ENCODE measurements at regions not wholly inside any gene's neighbourhood (a gene's known extent, or its start where the extent isn't known, plus 50 kb on each side); places are given as distances from the start of the nearest gene placed in this dataset.
"Not testable (repeated sequence)": the region's sequence is repeated elsewhere in the genome, so short reads cannot be mapped to it uniquely, and the experiment has no call there.

GRCh38 chr2:198873503-198874471, 584.0 kb downstream of the SATB2 start:
- no peak for DNase-seq (ENCODE audit: low read depth in 1 of 2, low spot score in 1 of 2)
- TF ChIP-seq JUND (IDR thresholded peaks at IDR 0.05; ENCODE audit: low read depth): no peak
- in situ Hi-C loops (cut with HindIII; ENCODE audit: low pct_unique_long_range_greater_than_20kb, low sequenced_read_pairs): no loop called here

DNA sequence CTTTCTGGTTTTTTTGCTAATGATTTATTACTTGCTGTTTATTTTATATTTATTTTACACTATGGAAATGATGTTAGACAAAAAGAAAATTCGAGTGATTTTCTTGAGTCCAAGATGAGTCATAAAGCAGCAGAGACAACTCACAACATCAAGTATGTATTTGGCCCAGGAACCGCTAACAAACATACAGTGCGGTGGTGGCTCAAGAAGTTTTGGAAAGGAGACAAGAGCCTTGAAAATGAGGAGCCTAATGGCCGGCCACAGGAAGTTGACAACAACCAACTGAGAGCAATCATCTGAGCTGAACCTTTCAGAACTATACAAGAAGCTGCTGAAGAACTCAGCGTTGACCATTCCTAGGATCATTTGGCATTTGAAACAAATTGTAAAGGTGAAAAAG, 594.1 kb downstream of the SATB2 start:
- DNase-seq (ENCODE audit: low read depth in 1 of 2, low spot score in 1 of 2): no peak
- in situ Hi-C loops (cut with HindIII; ENCODE audit: low pct_unique_long_range_greater_than_20kb, low sequenced_read_pairs): no loop called here
- TF ChIP-seq JUND (IDR thresholded peaks at IDR 0.05; ENCODE audit: low read depth): no peak

GRCh38 chr2:198861080-198861479, 596.7 kb downstream of the SATB2 start:
- no peak for DNase-seq (ENCODE audit: low read depth in 1 of 2, low spot score in 1 of 2)
- no peak for TF ChIP-seq JUND (IDR thresholded peaks at IDR 0.05; ENCODE audit: low read depth)
- in situ Hi-C loops (cut with HindIII; ENCODE audit: low pct_unique_long_range_greater_than_20kb, low sequenced_read_pairs): no loop called here

- no peak for TF ChIP-seq JUND (IDR thresholded peaks at IDR 0.05; ENCODE audit: low read depth)
- DNase-seq (ENCODE audit: low read depth in 1 of 2, low spot score in 1 of 2): no peak
- in situ Hi-C loops (cut with HindIII; ENCODE audit: low pct_unique_long_range_greater_than_20kb, low sequenced_read_pairs): no loop called here
Measured at GRCh38 chr2:198857246-198857645, 600.5 kb downstream of the SATB2 start.

- in situ Hi-C loops (cut with HindIII; ENCODE audit: low pct_unique_long_range_greater_than_20kb, low sequenced_read_pairs); DNase-seq (ENCODE audit: low read depth in 1 of 2, low spot score in 1 of 2): not testable (repeated sequence)
Measured at GRCh38 chr2:198855746-198856145, 602.0 kb downstream of the SATB2 start.

DNA sequence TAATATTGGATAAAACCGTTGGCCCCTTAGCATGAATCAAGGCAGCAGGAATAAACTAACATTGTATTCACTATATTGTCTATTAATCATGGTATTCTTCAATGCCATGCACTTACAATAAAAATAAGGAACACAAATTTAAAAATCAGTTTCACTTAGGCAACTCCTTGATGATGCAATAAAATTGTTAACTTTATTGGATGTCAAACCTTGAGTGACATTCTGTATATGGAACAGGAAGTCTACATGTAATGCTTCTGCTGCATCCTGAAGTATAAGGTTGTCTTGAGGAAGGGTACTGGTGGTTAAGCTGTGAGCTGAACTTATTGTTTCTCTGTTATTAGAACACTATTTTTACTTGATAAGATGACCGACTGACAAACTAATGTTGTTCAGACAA, 605.5 kb downstream of the SATB2 start:
- no peak for TF ChIP-seq JUND (IDR thresholded peaks at IDR 0.05; ENCODE audit: low read depth)
- DNase-seq (ENCODE audit: low read depth in 1 of 2, low spot score in 1 of 2): no peak
- in situ Hi-C loops (cut with HindIII; ENCODE audit: low pct_unique_long_range_greater_than_20kb, low sequenced_read_pairs): no loop called here

GRCh38 chr2:198825534-198825933, 632.2 kb downstream of the SATB2 start:
- no peak for DNase-seq (ENCODE audit: low read depth in 1 of 2, low spot score in 1 of 2)
- TF ChIP-seq JUND (IDR thresholded peaks at IDR 0.05; ENCODE audit: low read depth): no peak
- in situ Hi-C loops (cut with HindIII; ENCODE audit: low pct_unique_long_range_greater_than_20kb, low sequenced_read_pairs): no loop called here

GRCh38 chr2:198817536-198817935, 640.2 kb downstream of the SATB2 start:
- no peak for TF ChIP-seq JUND (IDR thresholded peaks at IDR 0.05; ENCODE audit: low read depth)
- in situ Hi-C loops (cut with HindIII; ENCODE audit: low pct_unique_long_range_greater_than_20kb, low sequenced_read_pairs): no loop called here
- no peak for DNase-seq (ENCODE audit: low read depth in 1 of 2, low spot score in 1 of 2)

DNA sequence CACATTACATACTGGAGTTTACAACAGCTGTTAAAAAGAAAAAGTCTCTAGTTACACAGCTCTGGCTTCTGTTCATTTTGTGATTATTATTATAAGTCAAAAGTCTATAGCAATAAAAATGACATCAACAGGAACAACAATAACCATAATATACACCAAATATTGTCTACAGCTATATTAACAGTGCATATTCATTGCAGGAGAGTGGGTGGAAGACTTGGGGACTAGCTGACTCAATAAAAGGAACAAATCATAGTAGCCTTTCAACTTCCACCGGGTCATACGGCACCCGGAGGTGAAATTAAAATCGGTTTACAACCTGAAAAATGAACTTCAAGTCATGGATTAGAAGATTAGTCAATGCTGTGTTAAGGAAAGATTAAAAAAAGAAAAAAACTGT, 642.1 kb downstream of the SATB2 start:
- no peak for TF ChIP-seq JUND (IDR thresholded peaks at IDR 0.05; ENCODE audit: low read depth)
- no peak for DNase-seq (ENCODE audit: low read depth in 1 of 2, low spot score in 1 of 2)
- in situ Hi-C loops (cut with HindIII; ENCODE audit: low pct_unique_long_range_greater_than_20kb, low sequenced_read_pairs): no loop called here

DNA sequence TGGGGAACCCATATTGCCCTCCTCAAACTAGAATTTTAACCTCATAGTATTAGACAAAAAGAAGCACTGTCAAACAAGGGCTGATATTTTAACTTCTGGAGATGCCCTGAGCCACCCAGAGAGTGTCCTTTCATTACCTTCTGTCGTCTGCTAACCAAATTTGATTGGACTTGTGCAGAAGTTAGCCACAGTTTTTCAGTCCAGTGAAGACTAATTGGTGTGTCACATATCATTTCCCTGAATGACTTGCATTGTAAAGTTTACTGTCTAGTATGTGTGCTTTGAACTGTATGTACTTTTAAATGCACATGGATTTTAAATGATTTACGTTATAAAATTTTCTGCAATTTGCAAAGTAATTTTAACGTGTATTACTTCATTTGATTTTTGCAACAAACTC, 646.5 kb downstream of the SATB2 start:
- in situ Hi-C loops (cut with HindIII; ENCODE audit: low pct_unique_long_range_greater_than_20kb, low sequenced_read_pairs): no loop called here
- TF ChIP-seq JUND (IDR thresholded peaks at IDR 0.05; ENCODE audit: low read depth): no peak
- no peak for DNase-seq (ENCODE audit: low read depth in 1 of 2, low spot score in 1 of 2)

DNA sequence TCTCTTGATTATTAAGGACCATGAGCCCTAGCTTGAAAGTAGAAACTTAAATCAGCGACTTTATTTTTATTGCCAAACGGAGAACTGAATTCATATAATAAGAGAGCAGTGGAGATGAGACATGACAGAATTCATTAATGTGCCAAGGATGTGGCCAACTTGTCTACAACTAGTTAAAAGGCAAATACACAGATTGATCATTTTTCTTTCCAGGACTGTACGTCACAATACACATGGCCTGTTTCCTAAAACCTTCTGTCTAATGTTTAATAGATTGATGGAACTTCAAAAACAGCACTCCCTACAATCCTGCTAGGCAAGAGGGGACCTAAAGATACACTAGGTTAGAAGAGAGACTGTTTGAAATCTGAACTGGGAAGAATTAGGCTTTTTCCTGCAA, 647.8 kb downstream of the SATB2 start:
- in situ Hi-C loops (cut with HindIII; ENCODE audit: low pct_unique_long_range_greater_than_20kb, low sequenced_read_pairs): no loop called here
- no peak for TF ChIP-seq JUND (IDR thresholded peaks at IDR 0.05; ENCODE audit: low read depth)
- no peak for DNase-seq (ENCODE audit: low read depth in 1 of 2, low spot score in 1 of 2)

DNA sequence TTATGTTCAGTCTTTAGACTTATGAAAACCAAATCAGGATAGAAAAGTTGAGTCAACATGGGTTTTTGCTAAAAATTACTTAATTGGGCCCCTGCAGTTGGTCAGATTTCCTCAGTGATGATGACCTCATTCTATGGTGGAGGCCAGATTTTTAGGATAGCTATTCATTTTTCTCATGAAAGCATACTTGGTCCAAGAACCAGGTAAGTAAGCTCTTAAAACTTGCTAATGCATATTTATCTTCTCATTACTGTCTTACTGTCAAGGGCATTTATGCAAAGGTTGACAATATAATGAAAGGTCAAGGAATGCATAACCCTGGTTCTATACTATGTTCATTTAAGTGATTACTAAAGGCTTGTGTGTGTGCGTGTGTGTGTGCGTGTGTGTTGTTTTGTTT, 650.6 kb downstream of the SATB2 start:
- in situ Hi-C loops (cut with HindIII; ENCODE audit: low pct_unique_long_range_greater_than_20kb, low sequenced_read_pairs): no loop called here

DNA sequence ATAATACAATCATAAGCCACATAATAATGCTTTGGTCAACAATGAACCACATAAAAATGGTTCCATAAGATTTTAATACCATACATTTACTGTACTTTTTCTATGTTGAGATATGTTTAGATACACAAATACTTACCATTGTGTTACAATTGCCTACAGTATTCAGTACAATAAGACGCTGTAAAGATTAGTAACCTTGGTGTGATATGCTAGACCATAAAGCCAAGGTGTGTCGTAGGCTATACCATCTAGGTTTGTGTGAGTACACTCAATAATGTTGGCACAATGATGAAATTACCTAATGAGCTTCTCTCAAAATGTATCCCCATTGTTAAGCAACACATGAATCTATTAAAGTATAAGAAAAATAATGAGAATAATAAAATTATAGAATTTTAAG, 662.3 kb downstream of the SATB2 start:
- no peak for TF ChIP-seq JUND (IDR thresholded peaks at IDR 0.05; ENCODE audit: low read depth)
- DNase-seq (ENCODE audit: low read depth in 1 of 2, low spot score in 1 of 2): no peak
- in situ Hi-C loops (cut with HindIII; ENCODE audit: low pct_unique_long_range_greater_than_20kb, low sequenced_read_pairs): no loop called here

More for the DNA sequence above, 650.6 kb downstream of the SATB2 start:
- TF ChIP-seq JUND (IDR thresholded peaks at IDR 0.05; ENCODE audit: low read depth): no peak
- no peak for DNase-seq (ENCODE audit: low read depth in 1 of 2, low spot score in 1 of 2)

DNA sequence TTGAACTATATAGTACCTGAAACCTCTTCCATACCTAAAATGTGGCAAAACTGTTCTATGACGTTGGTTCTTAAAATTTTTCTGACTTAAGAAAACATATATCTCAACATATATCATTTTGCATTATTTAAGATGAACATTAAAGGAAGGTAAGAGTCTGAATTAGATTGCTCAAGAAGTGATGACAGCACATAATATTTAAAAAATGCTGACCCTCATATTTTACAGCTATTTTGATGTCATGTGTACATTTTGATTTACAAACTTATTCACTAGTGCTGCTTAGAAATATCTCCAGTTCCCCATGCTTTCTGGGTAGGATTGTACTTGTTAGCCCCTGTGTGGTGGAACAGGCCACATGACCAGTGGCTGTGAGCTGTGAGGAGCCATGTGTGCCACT, 666.1 kb downstream of the SATB2 start:
- no peak for DNase-seq (ENCODE audit: low read depth in 1 of 2, low spot score in 1 of 2)
- in situ Hi-C loops (cut with HindIII; ENCODE audit: low pct_unique_long_range_greater_than_20kb, low sequenced_read_pairs): no loop called here
- TF ChIP-seq JUND (IDR thresholded peaks at IDR 0.05; ENCODE audit: low read depth): no peak

All from T47D (cell line).